HG03103 (cell line): ENCODE measurements at regions not wholly inside any gene's neighbourhood (a gene's known extent, or its start where the extent isn't known, plus 50 kb on each side); places are given as distances from the start of the nearest gene placed in this dataset.

Experiments used
- ATAC-seq: cut with Tn5 transposase; IDR thresholded peaks from one replicate; pipeline ENCODE4 v1.9.1; 2021; ENCODE audit warnings: low read depth; ENCODE audit not compliant: unreplicated experiment

GRCh38 chrX:5829469-5829868, 399.2 kb downstream of the NLGN4X start:
- no peak for ATAC-seq

- no peak for ATAC-seq
Measured at GRCh38 chrX:5829060-5829459, 399.6 kb downstream of the NLGN4X start.

- ATAC-seq: no peak
Measured at GRCh38 chrX:5823903-5824302, 404.8 kb downstream of the NLGN4X start.

GRCh38 chrX:5810636-5811035, 418.0 kb downstream of the NLGN4X start:
- ATAC-seq: no peak

- ATAC-seq: no peak
Measured at GRCh38 chrX:5807181-5807580, 421.5 kb downstream of the NLGN4X start.

- no peak for ATAC-seq
Measured at GRCh38 chrX:5802391-5802790, 426.3 kb downstream of the NLGN4X start.

GRCh38 chrX:5791721-5792120, 436.9 kb downstream of the NLGN4X start:
- no peak for ATAC-seq

- no peak for ATAC-seq
Measured at GRCh38 chrX:5788910-5789309, 439.8 kb downstream of the NLGN4X start.

GRCh38 chrX:5780821-5781220, 447.8 kb downstream of the NLGN4X start:
- no peak for ATAC-seq

GRCh38 chrX:5775846-5776430, 452.7 kb downstream of the NLGN4X start:
- ATAC-seq: no peak

GRCh38 chrX:5774446-5774845, 454.2 kb downstream of the NLGN4X start:
- ATAC-seq: no peak

- no peak for ATAC-seq
Measured at GRCh38 chrX:5771441-5771840, 457.2 kb downstream of the NLGN4X start.

GRCh38 chrX:5756616-5757015, 472.1 kb downstream of the NLGN4X start:
- no peak for ATAC-seq

- ATAC-seq: no peak
Measured at GRCh38 chrX:5753291-5753690, 475.4 kb downstream of the NLGN4X start.

- ATAC-seq: no peak
Measured at GRCh38 chrX:5752831-5753230, 475.8 kb downstream of the NLGN4X start.

- no peak for ATAC-seq
Measured at GRCh38 chrX:5748586-5749150, 480.0 kb downstream of the NLGN4X start.

GRCh38 chrX:5746231-5746630, 482.4 kb downstream of the NLGN4X start:
- no peak for ATAC-seq

- no peak for ATAC-seq
Measured at GRCh38 chrX:5733501-5733900, 495.2 kb downstream of the NLGN4X start.

- ATAC-seq: no peak
Measured at GRCh38 chrX:5730556-5730955, 498.1 kb downstream of the NLGN4X start.

GRCh38 chrX:5726224-5726623, 502.4 kb downstream of the NLGN4X start:
- no peak for ATAC-seq

- no peak for ATAC-seq
Measured at GRCh38 chrX:5724123-5724522, 504.5 kb downstream of the NLGN4X start.

- no peak for ATAC-seq
Measured at GRCh38 chrX:5718651-5719050, 510.0 kb downstream of the NLGN4X start.

GRCh38 chrX:5716666-5717065, 512.0 kb downstream of the NLGN4X start:
- ATAC-seq: no peak
